ENCODE measurements at regions not wholly inside any gene's neighbourhood (a gene's known extent, or its start where the extent isn't known, plus 50 kb on each side); places are given as distances from the start of the nearest gene placed in this dataset.

DNA sequence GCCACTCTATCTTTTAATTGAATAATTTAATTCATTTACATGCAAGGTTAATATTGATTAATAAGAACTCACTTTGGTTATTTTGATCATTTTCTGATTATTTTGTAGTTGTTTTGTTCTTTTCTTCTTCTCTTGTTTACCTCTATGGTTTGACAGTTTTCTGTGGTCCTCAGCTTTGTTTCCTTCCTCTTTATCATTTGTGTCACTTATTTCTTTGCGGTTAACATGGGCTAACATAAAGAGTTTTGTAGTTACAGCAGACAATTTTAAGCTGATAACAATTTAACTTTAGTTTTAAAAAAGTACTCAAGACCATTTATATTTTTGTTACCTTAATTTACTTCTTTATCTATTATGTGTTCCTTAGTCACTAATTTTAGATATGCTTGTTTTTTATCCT is 1032.8 kb upstream of the RAG2 start:
- DNase-seq (ENCODE audit: low read depth in 2 of 2): no peak

DNA sequence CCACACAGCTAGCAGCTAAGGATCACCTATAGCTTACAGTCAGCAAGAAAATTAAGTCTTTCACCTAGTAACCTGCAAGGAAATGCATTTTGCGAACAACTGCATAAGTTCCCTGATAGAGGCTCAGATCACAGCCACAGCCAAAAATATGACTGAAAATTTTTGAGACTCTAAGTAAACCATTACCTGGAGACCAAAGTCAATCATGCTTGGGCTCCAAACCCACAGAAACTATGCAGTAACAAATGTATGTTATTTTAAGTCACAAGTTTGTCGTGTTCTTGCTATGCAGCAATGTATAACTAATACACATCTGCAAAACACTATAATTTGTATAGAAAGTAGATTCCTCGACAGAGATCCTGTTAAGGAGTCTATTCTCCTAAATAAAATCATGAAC is 1025.7 kb upstream of the RAG2 start:
- no peak for DNase-seq (ENCODE audit: low read depth in 2 of 2)

- no peak for DNase-seq (ENCODE audit: low read depth in 2 of 2)
Observed at GRCh38 chr11:37621662-37622061, 1023.6 kb upstream of the RAG2 start.

- DNase-seq (ENCODE audit: low read depth in 2 of 2): no peak
Observed at GRCh38 chr11:37616291-37616690, 1018.3 kb upstream of the RAG2 start.

GRCh38 chr11:37613031-37613430 is 1015.0 kb upstream of the RAG2 start:
- no peak for DNase-seq (ENCODE audit: low read depth in 2 of 2)

DNA sequence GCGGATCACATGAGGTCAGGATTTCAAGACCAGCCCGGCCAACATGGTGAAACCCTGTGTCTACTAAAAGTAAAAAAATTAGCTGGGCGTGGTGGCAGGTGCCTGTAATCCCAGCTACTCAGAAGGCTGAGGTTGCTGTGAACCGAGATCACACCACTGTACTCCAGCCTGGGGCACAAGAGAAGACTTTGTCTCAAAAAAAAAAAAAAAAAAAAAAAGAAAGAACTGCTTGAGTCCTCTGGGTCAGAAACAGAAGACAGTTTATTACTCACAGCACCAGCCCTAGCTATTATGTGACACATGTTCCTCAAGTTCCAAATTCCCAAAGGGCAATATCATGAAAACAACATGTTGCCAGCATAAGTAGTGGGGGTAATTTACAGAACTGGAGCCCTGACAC is 1014.1 kb upstream of the RAG2 start:
- no peak for DNase-seq (ENCODE audit: low read depth in 2 of 2)

DNA sequence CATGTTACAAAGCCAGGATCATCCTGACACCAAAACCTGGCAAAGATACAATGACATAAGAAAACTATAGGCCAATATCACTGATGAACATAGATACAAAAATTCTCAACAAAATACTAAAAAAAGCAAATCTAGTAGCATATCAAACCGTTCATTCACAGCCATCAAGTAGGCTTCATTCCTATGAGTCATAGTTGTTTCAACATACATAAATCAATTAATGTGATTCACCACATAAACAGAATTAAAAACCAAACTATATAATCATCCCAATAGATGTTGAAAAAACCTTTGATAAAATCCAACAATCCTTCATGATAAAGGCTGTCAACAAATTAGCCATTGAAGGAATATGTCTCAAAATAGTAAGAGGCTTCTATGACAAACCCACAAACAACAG is 1007.2 kb upstream of the RAG2 start:
- peak in 1 of 2 experiments; percentile 1 for DNase-seq (ENCODE audit: low read depth in 2 of 2)

DNA sequence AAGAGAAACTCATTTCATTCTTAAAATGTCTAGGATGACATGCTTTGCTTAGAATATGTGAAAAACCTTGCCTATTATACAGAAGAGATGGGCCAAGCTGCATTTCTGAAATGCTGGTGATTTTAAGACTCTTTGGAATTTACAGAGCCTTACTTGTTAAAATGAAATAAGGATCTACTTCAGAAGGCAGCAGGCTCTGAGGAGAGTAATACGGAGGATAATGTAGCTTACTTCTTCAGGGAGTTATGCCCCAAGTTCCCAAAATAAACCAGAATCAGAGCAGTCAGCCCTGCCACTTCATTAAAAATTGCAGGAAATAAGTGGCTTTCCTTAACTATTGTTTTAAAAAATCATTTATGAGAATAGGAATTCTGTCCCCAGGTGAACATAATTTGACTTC is 1000.3 kb upstream of the RAG2 start:
- DNase-seq (ENCODE audit: low read depth in 2 of 2): no peak

DNA sequence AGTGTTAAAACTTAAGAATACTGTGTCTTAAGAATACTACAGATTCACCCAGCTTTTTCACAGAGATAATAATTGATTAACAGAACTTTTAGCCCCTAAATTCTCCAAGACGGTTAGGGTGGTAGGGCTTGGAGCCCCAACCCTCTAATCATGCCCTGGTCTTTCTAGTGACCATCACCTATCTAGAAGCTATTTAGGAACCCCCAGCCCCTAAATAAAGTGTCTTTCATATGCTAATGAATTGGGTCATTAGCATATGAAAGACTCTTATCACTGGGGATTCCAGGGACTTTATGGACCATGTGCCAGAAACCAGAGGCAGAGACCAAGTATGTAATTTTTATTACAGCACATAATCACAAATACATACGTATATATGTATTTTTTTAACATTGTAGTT is 999.7 kb upstream of the RAG2 start:
- DNase-seq (ENCODE audit: low read depth in 2 of 2): no peak

DNA sequence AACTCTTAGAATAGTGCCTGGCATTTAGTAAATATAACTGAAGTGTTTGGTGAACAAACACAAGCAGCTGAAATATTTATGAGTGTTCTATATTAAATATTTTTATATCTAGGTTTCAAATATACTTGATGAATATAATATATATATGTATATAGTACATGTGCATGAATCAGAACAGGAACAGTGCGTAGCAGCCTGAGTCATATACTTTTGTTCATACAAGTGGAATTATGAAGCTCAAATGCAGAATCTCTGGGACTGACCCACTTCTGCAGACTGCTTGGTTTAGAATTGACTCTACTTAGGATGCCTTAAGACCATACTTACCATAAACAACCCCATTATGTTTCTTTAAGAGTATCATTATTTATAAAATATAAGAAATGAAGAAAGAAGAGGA is 997.8 kb upstream of the RAG2 start:
- no peak for DNase-seq (ENCODE audit: low read depth in 2 of 2)

DNA sequence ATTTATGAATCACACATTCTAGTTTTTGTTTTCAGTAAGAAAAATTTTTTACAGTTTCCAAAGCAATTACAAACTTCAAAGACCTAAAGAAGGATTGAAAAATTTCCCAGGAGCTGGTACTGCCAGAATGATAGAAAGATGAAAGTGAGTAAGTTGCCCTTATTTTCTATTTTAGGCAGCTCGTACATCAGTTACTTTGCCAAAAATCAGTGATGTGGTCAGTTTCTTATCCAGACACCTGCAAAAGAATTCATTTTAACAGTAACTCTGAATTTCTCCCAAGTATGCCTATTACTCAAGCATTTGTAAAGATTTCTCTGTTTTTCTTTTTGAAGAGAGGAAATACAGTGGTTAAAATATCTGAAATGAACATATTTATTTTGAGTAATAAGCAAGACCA is 976.3 kb upstream of the RAG2 start:
- no peak for DNase-seq (ENCODE audit: low read depth in 2 of 2)

DNA sequence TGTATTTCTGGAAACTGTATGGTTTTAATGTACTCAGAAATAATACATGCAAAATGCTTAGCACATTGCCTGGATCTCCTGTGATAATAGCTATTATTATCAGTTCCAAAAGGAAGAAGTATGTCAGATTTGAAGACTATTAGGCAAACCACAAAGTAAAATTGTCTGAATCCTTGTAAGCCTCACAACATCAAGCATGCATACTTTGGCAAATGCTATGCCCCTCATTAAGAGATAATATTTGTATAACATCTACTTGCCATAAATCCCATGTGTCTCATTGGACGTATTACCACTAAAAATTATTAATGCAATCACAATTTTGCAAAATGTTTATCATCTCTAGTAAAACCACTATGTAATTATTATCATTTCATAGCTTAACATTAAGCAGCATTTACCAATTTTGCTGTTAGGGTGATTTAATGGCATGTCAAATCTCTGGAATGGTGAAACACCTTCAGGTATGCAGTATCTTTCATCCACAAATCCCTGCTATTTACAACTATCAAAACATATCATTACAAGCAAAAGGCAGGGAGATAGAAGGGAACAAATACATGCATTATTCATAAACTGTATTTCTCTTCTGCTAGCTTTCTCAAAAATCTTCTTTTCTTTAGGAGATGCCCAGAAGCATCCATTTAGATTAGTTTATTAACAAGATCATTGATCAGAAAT is 974.6 kb upstream of the RAG2 start:
- DNase-seq (ENCODE audit: low read depth in 2 of 2): no peak

- no peak for DNase-seq (ENCODE audit: low read depth in 2 of 2)
Observed at GRCh38 chr11:37571246-37571645, 973.2 kb upstream of the RAG2 start.

GRCh38 chr11:37560991-37561390 is 963.0 kb upstream of the RAG2 start:
- no peak for DNase-seq (ENCODE audit: low read depth in 2 of 2)

DNA sequence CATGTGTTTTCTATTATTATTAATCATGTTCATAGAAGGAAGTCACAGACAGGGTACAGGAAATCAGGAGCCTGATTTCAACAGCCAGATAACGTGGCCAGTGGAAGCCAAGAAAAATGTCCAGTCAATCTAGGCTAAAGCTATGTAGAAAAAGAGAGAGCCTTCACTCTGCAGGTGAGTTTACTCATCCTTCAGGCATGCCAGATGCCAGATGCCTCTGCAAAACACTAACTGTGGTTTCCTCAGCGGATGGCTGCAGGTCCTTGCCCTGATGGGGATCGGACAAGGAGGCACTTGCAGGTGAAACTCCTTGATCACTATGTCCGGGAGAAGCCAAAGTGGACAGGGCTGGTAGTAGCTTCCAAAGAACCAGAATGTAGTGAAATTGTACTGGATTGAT is 962.3 kb upstream of the RAG2 start:
- no peak for DNase-seq (ENCODE audit: low read depth in 2 of 2)

- DNase-seq (ENCODE audit: low read depth in 2 of 2): no peak
Observed at GRCh38 chr11:37558619-37559210, 960.7 kb upstream of the RAG2 start.

GRCh38 chr11:37557990-37558389 is 960.0 kb upstream of the RAG2 start:
- DNase-seq (ENCODE audit: low read depth in 2 of 2): no peak

DNA sequence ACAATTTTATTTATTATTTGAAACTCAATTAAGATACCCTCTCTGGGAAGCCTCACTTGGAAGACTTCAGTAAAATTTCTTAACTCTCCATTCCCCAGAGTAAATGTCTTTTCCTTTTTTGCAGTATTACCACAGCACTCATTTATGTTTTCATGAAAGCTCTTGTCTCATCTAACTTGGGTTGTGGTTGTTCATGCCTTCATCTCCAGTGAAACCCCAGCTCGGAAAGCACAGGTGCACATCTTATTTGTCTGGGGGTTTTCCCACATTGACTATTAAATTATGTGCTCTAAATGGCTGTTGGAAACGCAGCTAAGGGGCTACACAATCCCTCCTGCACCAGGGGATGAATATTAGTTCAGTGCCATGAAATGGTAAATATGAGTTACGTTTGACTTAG is 954.2 kb upstream of the RAG2 start:
- DNase-seq (ENCODE audit: low read depth in 2 of 2): no peak

GRCh38 chr11:37544491-37544890 is 946.5 kb upstream of the RAG2 start:
- no peak for DNase-seq (ENCODE audit: low read depth in 2 of 2)

- no peak for DNase-seq (ENCODE audit: low read depth in 2 of 2)
Observed at GRCh38 chr11:37533830-37534229, 935.8 kb upstream of the RAG2 start.

DNA sequence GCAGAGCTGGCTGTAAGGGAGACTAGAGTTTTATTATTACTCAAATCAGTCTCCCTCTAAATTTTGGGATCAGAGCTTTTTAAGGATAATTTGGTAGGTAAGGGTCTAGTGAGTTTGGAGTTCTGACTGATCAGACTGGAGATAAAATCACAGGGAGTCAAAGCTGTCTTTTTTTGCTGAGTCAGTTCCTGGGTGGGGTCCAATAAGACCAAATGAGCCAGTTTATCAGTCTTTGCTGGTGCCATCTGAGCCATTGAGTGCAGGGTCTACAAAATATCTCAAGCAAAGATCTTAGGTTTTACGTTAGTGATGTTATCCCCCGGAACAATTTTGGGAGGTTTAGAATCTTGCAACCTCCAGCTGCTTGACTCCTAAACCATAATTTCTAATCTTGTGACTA is 935.1 kb upstream of the RAG2 start:
- DNase-seq (ENCODE audit: low read depth in 2 of 2): no peak

GRCh38 chr11:37532271-37532670 is 934.2 kb upstream of the RAG2 start:
- no peak for DNase-seq (ENCODE audit: low read depth in 2 of 2)

GRCh38 chr11:37527545-37527944 is 929.5 kb upstream of the RAG2 start:
- no peak for DNase-seq (ENCODE audit: low read depth in 2 of 2)

DNA sequence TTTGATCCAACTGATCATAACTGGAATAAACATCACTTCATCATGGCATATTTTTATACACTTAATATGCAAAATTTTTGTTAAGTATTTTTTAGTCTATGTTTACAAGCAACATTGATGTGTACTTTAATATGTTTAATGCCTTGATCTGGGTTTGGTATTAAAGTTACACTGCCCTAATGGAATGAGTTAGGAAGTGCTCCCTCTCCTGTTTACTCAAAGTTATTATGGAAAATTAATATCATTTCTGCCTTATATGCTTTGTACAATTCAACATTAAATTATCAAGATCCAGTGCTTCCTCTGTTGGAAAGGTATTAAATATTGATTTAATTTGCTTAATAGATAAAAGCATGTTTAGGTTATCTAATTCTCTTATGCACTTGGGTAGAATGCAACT is 927.3 kb upstream of the RAG2 start:
- no peak for DNase-seq (ENCODE audit: low read depth in 2 of 2)
